Chondrocyte (in vitro differentiated cells): ENCODE measurements at regions not wholly inside any gene's neighbourhood (a gene's known extent, or its start where the extent isn't known, plus 50 kb on each side); places are given as distances from the start of the nearest gene placed in this dataset.

Experiments
- DNase-seq: peaks from one replicate; pipeline ENCODE4 v3.0.0; 2021; ENCODE audit warnings: mixed read lengths, low spot score
- H3K27ac Mint-ChIP-seq: one replicate; pipeline ENCODE4 v1.8.0; 2021; ENCODE audit warnings: mild to moderate bottlenecking, moderate library complexity, mixed read lengths; ENCODE audit not compliant: unreplicated experiment
- H3K27me3 Mint-ChIP-seq: 2 replicates; pipeline ENCODE4 v1.8.0; 2021; ENCODE audit warnings: low read depth, mixed read lengths
- H3K36me3 Mint-ChIP-seq: 2 replicates; pipeline ENCODE4 v1.8.0; 2021; ENCODE audit warnings: low read depth, mixed read lengths
- H3K4me1 Mint-ChIP-seq: 2 replicates; pipeline ENCODE4 v1.8.0; 2021; ENCODE audit warnings: low read depth, mild to moderate bottlenecking, mixed read lengths
- H3K4me3 Mint-ChIP-seq: one replicate; pipeline ENCODE4 v1.8.0; 2021; ENCODE audit warnings: mild to moderate bottlenecking, moderate library complexity, mixed read lengths; ENCODE audit not compliant: unreplicated experiment
- H3K9me3 Mint-ChIP-seq: 2 replicates; pipeline ENCODE4 v1.8.0; 2021; ENCODE audit warnings: low read depth, mixed read lengths
- CTCF ChIP-seq: fragments of 200-600 bp; sonication (generic); IDR thresholded peaks from 2 replicates; pipeline ENCODE4 v1.5.0; 2021; ENCODE audit warnings: antibody characterized with exemption, mild to moderate bottlenecking, moderate library complexity

- DNase-seq, result no peak
- Mint-ChIP-seq H3K27ac (no peak overlapping the region), H3K4me3 (no peak overlapping the region), H3K27me3 (no peaks in the 10 kb centered on the region), H3K4me1 (peaks cover 15% of the 10 kb centered on the region), H3K36me3 (no peaks in the 10 kb centered on the region), H3K9me3 (peaks cover 5% of the 10 kb centered on the region)
- TF ChIP-seq CTCF, result no peak
These were observed 126.4 kb downstream of the TMEM17 start for GRCh38 chr2:62379566-62379965.

GRCh38 chr2:62375113-62375420 is 130.9 kb downstream of the TMEM17 start:
- Mint-ChIP-seq H3K4me1 (no peaks in the 10 kb centered on the region), H3K27ac (no peak overlapping the region), H3K27me3 (no peaks in the 10 kb centered on the region), H3K9me3 (peaks cover 12% of the 10 kb centered on the region), H3K4me3 (no peak overlapping the region), H3K36me3 (peaks cover 2% of the 10 kb centered on the region)
- TF ChIP-seq CTCF, result no peak
- no peak for DNase-seq

- Mint-ChIP-seq H3K27ac (no peak overlapping the region), H3K9me3 (peaks cover 12% of the 10 kb centered on the region), H3K4me1 (no peaks in the 10 kb centered on the region), H3K36me3 (peaks cover 2% of the 10 kb centered on the region), H3K27me3 (no peaks in the 10 kb centered on the region), H3K4me3 (no peak overlapping the region)
- no peak for TF ChIP-seq CTCF
- no peak for DNase-seq
These were observed 131.5 kb downstream of the TMEM17 start for GRCh38 chr2:62374301-62375112.

GRCh38 chr2:62372824-62373223 is 133.2 kb downstream of the TMEM17 start:
- H3K4me1 Mint-ChIP-seq, result no peaks in the 10 kb centered on the region
- peaks cover 12% of the 10 kb centered on the region for H3K9me3 Mint-ChIP-seq
- DNase-seq, result no peak
- no peaks in the 10 kb centered on the region for H3K27me3 Mint-ChIP-seq
- no peak overlapping the region for H3K4me3 Mint-ChIP-seq
- no peak overlapping the region for H3K27ac Mint-ChIP-seq
- no peak for TF ChIP-seq CTCF
- H3K36me3 Mint-ChIP-seq, result peaks cover 2% of the 10 kb centered on the region

GRCh38 chr2:62370321-62371250 is 135.4 kb downstream of the TMEM17 start:
- Mint-ChIP-seq H3K27ac (no peak overlapping the region), H3K36me3 (peaks cover 2% of the 10 kb centered on the region), H3K9me3 (peaks cover 8% of the 10 kb centered on the region), H3K27me3 (no peaks in the 10 kb centered on the region), H3K4me1 (no peaks in the 10 kb centered on the region), H3K4me3 (no peak overlapping the region)
- no peak for DNase-seq
- TF ChIP-seq CTCF, result no peak
